T-helper 2 cell treated with Interferon-gamma antibody and Interleukin-4, amounts not matched to agents 5 μg/mL and 100 μg/mL, for 36 hours (primary cell): ENCODE measurements at regions not wholly inside any gene's neighbourhood (a gene's known extent, or its start where the extent isn't known, plus 50 kb on each side); places are given as distances from the start of the nearest gene placed in this dataset.

Experiments
- DNase-seq: peaks from one replicate; pipeline ENCODE4 v3.0.0; 2021; ENCODE audit warnings: low spot score
- H3K27ac Mint-ChIP-seq: one replicate; pipeline ENCODE4 v1.8.0; 2021; ENCODE audit warnings: mild to moderate bottlenecking, mixed read lengths
- H3K27me3 Mint-ChIP-seq: one replicate; pipeline ENCODE4 v1.8.0; 2021; ENCODE audit warnings: low read depth, mixed read lengths
- H3K36me3 Mint-ChIP-seq: one replicate; pipeline ENCODE4 v1.8.0; 2021; ENCODE audit warnings: low read depth, mixed read lengths
- H3K4me1 Mint-ChIP-seq: one replicate; pipeline ENCODE4 v1.8.0; 2021; ENCODE audit warnings: low read depth, mixed read lengths
- H3K4me3 Mint-ChIP-seq: one replicate; pipeline ENCODE4 v1.8.0; 2022; ENCODE audit warnings: mild to moderate bottlenecking, moderate library complexity, mixed read lengths
- H3K9me3 Mint-ChIP-seq: one replicate; pipeline ENCODE4 v1.8.0; 2021; ENCODE audit warnings: mixed read lengths

DNA sequence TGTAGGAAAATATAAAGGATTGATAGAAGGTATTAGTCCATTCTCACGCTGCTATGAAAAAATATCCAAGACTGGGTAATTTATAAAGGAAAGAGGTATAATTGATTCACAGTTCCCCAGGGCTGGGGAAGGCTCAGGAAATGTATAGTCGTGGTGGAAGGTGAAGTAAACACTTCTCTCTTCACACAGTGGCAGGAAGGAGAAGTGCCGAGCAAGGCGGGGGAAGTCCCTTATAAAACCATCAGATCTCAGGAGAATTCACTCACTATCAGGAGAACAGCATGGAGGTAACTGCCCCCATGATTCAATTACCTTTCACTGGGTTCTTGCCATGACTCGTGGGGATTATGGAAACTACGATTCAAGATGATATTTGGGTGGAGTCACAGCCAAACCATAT is 1806.0 kb downstream of the MRPL39 start:
- H3K27ac Mint-ChIP-seq = no peak overlapping the region
- no peaks in the 10 kb centered on the region for H3K27me3 Mint-ChIP-seq
- DNase-seq = no peak
- H3K4me1 Mint-ChIP-seq = no peaks in the 10 kb centered on the region
- peaks cover 4% of the 10 kb centered on the region for H3K9me3 Mint-ChIP-seq
- no peaks in the 10 kb centered on the region for H3K36me3 Mint-ChIP-seq
- H3K4me3 Mint-ChIP-seq = no peak overlapping the region

DNA sequence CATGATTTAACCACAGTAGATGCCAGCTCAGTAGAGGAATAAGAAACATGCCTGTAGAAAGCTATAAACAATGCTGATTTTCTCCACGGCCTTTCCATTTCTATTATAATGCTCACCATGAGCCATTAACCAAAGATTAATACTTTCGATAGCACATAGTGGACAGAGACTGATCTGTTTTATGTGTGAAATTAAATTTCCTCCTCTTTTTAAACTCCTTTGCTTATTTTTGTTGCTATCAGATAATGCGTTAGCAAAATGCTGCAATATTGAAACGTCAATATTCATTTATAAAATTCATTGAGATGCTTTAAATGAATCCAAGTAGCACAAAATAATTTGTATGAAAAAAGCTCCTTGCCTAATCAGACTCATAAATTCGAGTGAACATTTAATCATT is 1807.9 kb downstream of the MRPL39 start:
- no peak overlapping the region for H3K27ac Mint-ChIP-seq
- DNase-seq = no peak
- H3K27me3 Mint-ChIP-seq = no peaks in the 10 kb centered on the region
- peaks cover 4% of the 10 kb centered on the region for H3K9me3 Mint-ChIP-seq
- H3K36me3 Mint-ChIP-seq = no peaks in the 10 kb centered on the region
- H3K4me3 Mint-ChIP-seq = no peak overlapping the region
- no peaks in the 10 kb centered on the region for H3K4me1 Mint-ChIP-seq

DNA sequence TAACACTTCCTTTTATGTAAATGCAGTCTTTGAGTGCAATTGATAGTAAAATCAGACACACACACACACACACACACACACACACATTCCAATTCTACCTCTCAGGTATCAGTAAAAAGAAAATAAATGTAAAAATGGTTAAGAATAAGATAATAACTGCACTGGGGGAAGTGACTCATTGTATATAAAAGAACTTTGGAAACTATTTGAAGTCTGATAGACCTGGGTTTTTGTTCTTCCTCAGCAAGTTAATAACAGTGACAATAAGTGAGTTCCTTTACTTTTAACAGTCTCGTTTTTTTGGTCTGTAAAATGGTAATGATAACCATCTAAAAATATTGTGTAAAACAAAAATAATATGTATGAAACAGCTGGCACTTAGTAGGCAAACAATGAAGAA is 1815.0 kb downstream of the MRPL39 start:
- Mint-ChIP-seq H3K4me1 (no peaks in the 10 kb centered on the region), H3K9me3 (no peaks in the 10 kb centered on the region), H3K4me3 (no peak overlapping the region), H3K27me3 (no peaks in the 10 kb centered on the region), H3K36me3 (no peaks in the 10 kb centered on the region), H3K27ac (no peak overlapping the region)
- DNase-seq = no peak

DNA sequence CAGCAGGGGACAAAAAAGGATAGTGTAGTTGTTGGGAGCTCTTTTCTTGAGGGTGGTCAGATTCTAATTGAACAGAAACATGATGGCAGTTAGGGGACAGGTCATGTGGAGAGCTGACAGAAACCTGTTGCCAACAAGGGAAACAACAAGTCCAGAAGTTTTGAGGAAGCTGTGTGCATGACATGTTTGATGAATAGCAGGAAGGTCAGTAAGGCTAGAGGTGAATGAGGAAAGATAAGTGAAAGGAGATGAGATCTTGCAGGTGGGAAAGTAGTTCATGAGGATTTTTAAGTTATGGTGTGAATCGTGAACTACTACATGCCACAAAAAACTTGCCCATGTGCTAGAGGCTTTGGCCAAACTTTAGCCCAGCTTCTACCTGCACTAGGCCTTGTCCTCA is 1817.4 kb downstream of the MRPL39 start:
- no peak overlapping the region for H3K4me3 Mint-ChIP-seq
- no peak for DNase-seq
- H3K36me3 Mint-ChIP-seq = no peaks in the 10 kb centered on the region
- H3K27me3 Mint-ChIP-seq = no peaks in the 10 kb centered on the region
- H3K27ac Mint-ChIP-seq = no peak overlapping the region
- no peaks in the 10 kb centered on the region for H3K9me3 Mint-ChIP-seq
- H3K4me1 Mint-ChIP-seq = no peaks in the 10 kb centered on the region

DNA sequence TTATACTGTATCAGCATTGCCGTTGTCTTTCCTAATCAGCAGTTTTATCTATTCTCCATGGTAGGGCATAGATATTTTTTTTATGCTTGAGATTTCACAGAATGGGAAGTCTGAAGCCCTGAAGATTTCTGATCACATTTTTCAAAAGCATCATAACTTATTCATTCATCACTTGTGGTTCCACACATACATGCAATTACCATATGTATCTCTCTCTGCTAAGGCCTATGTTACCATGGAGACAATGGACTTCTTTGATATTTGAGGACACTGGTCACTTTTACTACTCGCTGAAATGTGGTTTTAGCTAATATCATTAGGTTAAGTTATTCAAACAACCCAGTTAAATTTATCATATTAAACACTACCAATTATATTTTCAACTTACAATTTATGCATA is 1827.0 kb downstream of the MRPL39 start:
- DNase-seq = no peak
- no peaks in the 10 kb centered on the region for H3K36me3 Mint-ChIP-seq
- no peaks in the 10 kb centered on the region for H3K9me3 Mint-ChIP-seq
- no peak overlapping the region for H3K27ac Mint-ChIP-seq
- H3K4me1 Mint-ChIP-seq = no peaks in the 10 kb centered on the region
- H3K4me3 Mint-ChIP-seq = no peak overlapping the region
- H3K27me3 Mint-ChIP-seq = no peaks in the 10 kb centered on the region

DNA sequence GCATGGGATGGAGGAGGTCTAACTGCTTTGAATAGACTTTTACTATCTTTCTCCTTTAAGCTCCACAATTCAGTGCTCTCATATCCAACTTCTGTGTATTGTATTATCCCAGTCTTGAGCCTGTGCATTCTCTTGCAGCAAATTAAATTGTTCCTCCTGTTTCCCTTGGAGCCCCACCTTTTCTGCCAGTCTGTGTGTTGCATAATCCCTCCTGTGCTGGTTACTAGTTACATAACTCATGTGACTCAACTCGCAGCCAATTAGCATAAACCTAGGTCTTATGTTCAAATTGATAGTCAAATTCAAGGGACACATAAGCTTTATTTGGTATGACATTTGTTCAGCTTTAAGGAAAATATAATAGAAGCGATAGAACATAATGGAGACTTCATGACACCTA is 1863.5 kb downstream of the MRPL39 start:
- DNase-seq = no peak
- Mint-ChIP-seq H3K4me3 (no peak overlapping the region), H3K9me3 (peaks cover 4% of the 10 kb centered on the region)

DNA sequence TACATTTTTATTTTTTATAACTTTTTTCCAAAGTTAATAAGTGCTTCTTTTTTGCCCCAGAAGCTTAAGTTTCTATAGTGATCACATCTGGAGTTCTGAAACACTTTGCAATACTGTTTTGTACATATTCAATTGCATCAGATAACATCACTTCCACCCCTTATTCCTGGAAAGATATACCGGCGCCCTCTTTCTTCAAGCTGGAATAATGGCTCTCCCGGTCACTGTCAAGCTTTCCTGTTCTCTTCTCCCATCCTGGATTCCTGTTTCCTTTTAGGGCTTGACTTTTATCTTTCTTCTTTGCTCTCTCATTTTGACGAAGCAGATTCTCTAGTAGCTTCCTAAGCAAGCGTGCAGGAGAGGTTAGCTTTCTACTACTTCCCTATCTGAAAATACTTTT is 1866.8 kb downstream of the MRPL39 start:
- H3K27ac Mint-ChIP-seq = no peak overlapping the region
- H3K36me3 Mint-ChIP-seq = no peaks in the 10 kb centered on the region
- H3K27me3 Mint-ChIP-seq = no peaks in the 10 kb centered on the region
- no peaks in the 10 kb centered on the region for H3K9me3 Mint-ChIP-seq
- DNase-seq = no peak
- H3K4me1 Mint-ChIP-seq = no peaks in the 10 kb centered on the region
- H3K4me3 Mint-ChIP-seq = no peak overlapping the region

More for the DNA sequence above, 1863.5 kb downstream of the MRPL39 start:
- Mint-ChIP-seq H3K36me3 (no peaks in the 10 kb centered on the region), H3K27ac (no peak overlapping the region), H3K4me1 (no peaks in the 10 kb centered on the region), H3K27me3 (no peaks in the 10 kb centered on the region)

DNA sequence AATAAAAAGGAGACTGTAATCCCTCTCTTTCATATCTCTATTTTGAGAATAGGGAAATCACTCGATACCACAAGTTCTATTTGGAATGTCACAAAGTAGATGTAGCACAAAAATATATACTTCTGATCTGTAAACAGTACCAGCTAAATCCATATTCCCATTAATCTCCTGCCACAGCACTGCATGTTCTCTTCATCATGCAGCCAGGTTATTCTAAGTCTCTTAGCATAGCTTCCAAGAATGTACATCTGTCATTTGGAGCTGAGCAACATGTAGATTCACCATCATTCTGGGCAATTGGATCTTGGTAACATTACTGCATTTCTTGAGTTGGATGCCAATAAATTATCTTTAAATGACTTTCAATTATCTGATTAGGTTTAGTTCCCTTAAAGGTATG is 1874.5 kb downstream of the MRPL39 start:
- no peaks in the 10 kb centered on the region for H3K4me1 Mint-ChIP-seq
- H3K9me3 Mint-ChIP-seq = no peaks in the 10 kb centered on the region

DNA sequence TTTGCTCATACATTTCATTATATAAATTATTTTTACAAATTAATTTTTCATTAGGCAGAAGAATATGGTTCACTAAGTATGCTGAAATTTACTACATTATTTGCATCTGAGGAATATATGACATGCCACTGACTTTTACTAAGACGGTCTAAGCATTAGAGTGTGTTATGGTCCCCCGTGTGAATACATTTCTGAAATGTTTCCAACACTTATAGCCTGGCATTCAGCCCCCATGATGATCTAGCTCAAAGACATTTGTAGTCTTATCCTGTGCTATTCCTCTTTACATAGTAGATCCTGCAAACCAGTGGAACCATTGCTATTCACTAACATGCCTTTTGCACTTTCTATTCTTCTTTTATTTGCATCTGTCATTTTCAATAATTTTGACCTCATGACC is 1878.0 kb downstream of the MRPL39 start:
- Mint-ChIP-seq H3K27ac (no peak overlapping the region), H3K4me1 (no peaks in the 10 kb centered on the region), H3K27me3 (no peaks in the 10 kb centered on the region), H3K9me3 (no peaks in the 10 kb centered on the region), H3K36me3 (no peaks in the 10 kb centered on the region), H3K4me3 (no peak overlapping the region)
- no peak for DNase-seq

More for the DNA sequence above, 1874.5 kb downstream of the MRPL39 start:
- Mint-ChIP-seq H3K4me3 (no peak overlapping the region), H3K27ac (no peak overlapping the region), H3K36me3 (no peaks in the 10 kb centered on the region), H3K27me3 (no peaks in the 10 kb centered on the region)
- DNase-seq = no peak

DNA sequence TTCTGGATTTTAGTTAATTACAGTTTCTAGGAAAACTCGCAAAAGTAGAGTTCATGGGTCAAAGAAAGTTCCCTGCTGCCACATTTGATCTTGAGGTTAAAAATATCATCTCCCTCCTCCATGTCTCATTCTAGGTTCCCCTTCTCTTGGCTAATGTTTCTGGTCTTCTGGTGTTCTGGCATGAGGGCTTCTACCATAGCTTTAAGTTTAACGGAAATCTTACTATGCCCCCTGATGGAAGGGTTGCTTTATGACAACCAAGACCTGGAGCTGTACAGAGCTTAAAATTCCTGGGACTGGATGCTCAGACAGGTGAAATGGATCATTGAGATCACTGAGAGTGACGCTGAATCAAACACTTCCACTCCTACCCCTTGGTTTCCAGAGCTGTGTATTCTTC is 1881.7 kb downstream of the MRPL39 start:
- DNase-seq = no peak
- H3K27ac Mint-ChIP-seq = no peak overlapping the region

DNA sequence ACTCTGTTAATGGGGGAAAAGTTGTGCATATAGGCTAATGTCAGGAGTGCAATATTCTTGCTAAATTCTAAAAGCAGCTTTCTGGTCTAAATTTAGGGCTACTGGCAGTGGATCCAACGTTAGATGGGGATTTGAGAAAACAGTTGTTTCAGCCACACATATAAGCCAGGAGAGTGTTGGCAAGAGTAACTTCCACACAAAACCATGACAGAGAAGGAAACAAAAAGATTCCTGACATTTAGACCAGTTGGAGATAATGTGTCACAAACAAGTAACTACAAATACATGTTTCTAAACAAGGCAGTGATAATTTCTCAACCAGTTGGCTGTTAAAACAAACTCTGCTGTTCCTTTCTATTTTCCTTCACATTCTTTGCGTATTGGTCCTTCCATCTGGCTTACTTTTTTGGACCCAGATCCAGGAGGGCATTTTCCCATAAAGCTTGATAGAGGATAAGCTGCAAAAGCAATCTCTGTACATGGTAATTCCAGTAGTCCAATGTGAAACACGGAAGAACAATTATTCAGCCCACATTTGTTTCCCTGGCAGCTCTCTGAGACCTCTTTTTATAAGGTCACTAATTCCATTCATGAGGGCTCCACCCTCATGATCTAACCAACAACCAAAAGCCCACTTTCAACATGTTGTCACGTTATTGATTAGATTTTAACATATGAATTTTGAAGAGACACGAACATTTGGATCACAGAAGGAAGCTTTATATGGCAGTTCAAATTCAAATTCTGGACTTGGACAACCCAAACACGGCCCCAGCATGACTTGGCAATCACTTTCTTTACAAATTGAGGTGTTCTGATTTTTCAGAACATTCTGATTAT is 1888.6 kb downstream of the MRPL39 start:
- Mint-ChIP-seq H3K27ac (no peak overlapping the region), H3K4me1 (no peaks in the 10 kb centered on the region), H3K27me3 (no peaks in the 10 kb centered on the region), H3K9me3 (no peaks in the 10 kb centered on the region), H3K36me3 (no peaks in the 10 kb centered on the region), H3K4me3 (no peak overlapping the region)
- no peak for DNase-seq

More for the DNA sequence above, 1881.7 kb downstream of the MRPL39 start:
- Mint-ChIP-seq H3K36me3 (no peaks in the 10 kb centered on the region), H3K27me3 (no peaks in the 10 kb centered on the region), H3K4me3 (no peak overlapping the region), H3K4me1 (no peaks in the 10 kb centered on the region), H3K9me3 (no peaks in the 10 kb centered on the region)

DNA sequence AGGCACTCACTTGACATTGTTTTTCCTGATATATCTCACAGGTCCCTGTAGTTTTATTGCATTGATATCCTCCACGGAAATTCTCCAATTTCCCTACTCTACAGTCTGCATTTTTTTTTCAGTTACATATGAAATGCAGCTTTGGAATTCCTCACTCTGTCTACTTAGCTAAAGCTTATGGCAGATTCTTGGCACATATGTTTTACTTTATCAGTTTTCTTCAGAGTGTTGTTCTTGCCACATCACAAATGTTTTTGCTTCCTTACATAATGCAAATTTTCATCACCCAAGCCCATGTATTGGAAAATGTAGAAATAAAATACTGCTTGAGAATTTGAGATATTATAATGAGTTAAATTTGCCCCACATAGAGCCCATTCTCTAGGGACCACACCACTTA is 1895.1 kb downstream of the MRPL39 start:
- no peaks in the 10 kb centered on the region for H3K27me3 Mint-ChIP-seq
- no peaks in the 10 kb centered on the region for H3K4me1 Mint-ChIP-seq
- DNase-seq = no peak
- no peaks in the 10 kb centered on the region for H3K36me3 Mint-ChIP-seq
- no peak overlapping the region for H3K27ac Mint-ChIP-seq
- no peaks in the 10 kb centered on the region for H3K9me3 Mint-ChIP-seq
- no peak overlapping the region for H3K4me3 Mint-ChIP-seq

DNA sequence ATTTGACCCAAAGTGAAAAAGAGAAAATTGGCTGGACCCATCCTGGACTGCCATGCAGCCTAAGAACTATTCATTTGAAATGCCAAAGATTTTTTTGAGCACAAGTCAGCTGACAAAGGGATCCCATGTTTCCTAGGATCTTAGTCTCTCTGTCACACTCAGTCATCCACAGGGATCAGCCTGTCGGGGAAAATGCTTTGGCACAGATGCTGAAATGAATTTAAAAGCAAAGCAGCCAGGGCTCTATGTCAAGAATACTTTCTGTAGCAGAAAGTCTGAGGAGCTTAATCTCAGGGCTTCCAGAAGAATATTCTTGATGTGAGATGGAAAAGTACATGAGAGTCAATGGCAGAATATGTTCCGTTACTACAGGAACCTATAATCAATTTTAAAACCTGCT is 1900.8 kb downstream of the MRPL39 start:
- no peaks in the 10 kb centered on the region for H3K4me1 Mint-ChIP-seq
- H3K27ac Mint-ChIP-seq = no peak overlapping the region
- H3K27me3 Mint-ChIP-seq = no peaks in the 10 kb centered on the region
- no peak for DNase-seq
- H3K9me3 Mint-ChIP-seq = peaks cover 4% of the 10 kb centered on the region
- H3K36me3 Mint-ChIP-seq = no peaks in the 10 kb centered on the region
- no peak overlapping the region for H3K4me3 Mint-ChIP-seq

DNA sequence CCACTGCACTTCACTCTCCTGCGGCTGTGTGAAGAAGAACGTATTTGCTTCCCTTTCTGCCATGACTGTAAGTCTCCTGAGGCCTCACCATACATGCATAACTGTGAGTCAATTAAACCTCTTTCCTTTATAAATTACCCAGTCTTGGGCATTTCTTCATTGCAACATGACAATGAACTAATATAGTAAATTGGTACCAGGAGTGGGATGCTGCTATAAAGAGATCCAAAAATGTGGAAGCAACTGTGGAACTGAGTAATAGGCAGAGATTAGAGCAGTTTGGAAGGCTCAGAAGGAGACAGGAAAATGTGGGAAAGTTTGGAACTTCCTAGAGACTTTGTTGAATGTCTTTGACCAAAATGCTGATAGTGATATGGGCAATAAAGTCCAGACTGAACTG is 1907.9 kb downstream of the MRPL39 start:
- Mint-ChIP-seq H3K36me3 (no peaks in the 10 kb centered on the region), H3K27me3 (no peaks in the 10 kb centered on the region), H3K9me3 (peaks cover 13% of the 10 kb centered on the region), H3K4me3 (no peak overlapping the region), H3K27ac (no peak overlapping the region), H3K4me1 (no peaks in the 10 kb centered on the region)
- DNase-seq = no peak

DNA sequence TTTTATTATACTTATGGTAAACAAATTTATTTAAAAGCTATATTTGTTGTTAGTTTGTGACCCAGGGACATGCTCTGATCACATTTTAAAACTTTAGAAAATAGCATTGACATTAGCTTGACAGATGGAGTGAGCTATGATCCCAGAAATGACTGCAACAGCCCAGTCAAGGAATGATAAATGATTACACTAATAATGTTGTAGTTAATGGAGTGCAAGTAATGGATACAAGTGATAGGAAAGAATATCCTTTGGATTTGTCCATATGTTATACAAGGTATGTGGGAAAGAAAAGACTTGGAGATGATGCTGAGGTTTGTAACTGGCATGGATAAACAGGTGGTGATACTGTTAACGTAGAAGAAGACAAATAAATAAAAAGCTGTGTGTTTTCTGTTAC is 1908.7 kb downstream of the MRPL39 start:
- H3K27me3 Mint-ChIP-seq = no peaks in the 10 kb centered on the region
- H3K4me3 Mint-ChIP-seq = no peak overlapping the region
- H3K36me3 Mint-ChIP-seq = no peaks in the 10 kb centered on the region
- no peak for DNase-seq
- no peak overlapping the region for H3K27ac Mint-ChIP-seq
- peaks cover 13% of the 10 kb centered on the region for H3K9me3 Mint-ChIP-seq
- H3K4me1 Mint-ChIP-seq = no peaks in the 10 kb centered on the region
